Osteoblast (primary cell): ENCODE measurements at regions not wholly inside any gene's neighbourhood (a gene's known extent, or its start where the extent isn't known, plus 50 kb on each side); places are given as distances from the start of the nearest gene placed in this dataset.
A peak's percentile ranks its signal among the peaks of the same experiment; 100 is the strongest.

Experiments used
- DNase-seq: peaks from one replicate; pipeline ENCODE4 v3.0.0; 2011; ENCODE audit warnings: low spot score, mixed read lengths; ENCODE audit not compliant: insufficient read length; ENCODE audit errors: missing footprints
- H2AFZ ChIP-seq: 2 replicates; pipeline ENCODE4 v1.6.0; 2011; ENCODE audit warnings: mild to moderate bottlenecking, low read length
- H3K27ac ChIP-seq: 2 replicates; pipeline ENCODE4 v1.5.1; 2011; ENCODE audit warnings: mild to moderate bottlenecking, low read depth, low read length, moderate library complexity
- H3K27me3 ChIP-seq: 2 replicates; pipeline ENCODE4 v1.6.0; 2012; ENCODE audit warnings: mild to moderate bottlenecking, control low read depth, inconsistent platforms, low read length, moderate library complexity; ENCODE audit not compliant: insufficient read depth
- H3K36me3 ChIP-seq: 2 replicates; pipeline ENCODE4 v1.5.1; 2011; ENCODE audit warnings: mild to moderate bottlenecking, low read length, control low read depth, moderate library complexity; ENCODE audit not compliant: insufficient read depth
- H3K4me1 ChIP-seq: 2 replicates; pipeline ENCODE4 v1.5.1; 2011; ENCODE audit warnings: mild to moderate bottlenecking, low read length, control low read depth, moderate library complexity; ENCODE audit not compliant: insufficient read depth
- H3K4me2 ChIP-seq: 2 replicates; pipeline ENCODE4 v1.6.0; 2011; ENCODE audit warnings: mild to moderate bottlenecking, low read length; ENCODE audit not compliant: insufficient read depth
- H3K4me3 ChIP-seq: fragments of 200-600 bp; sonication (generic); 3 replicates; pipeline ENCODE4 v1.5.1; 2012; ENCODE audit warnings: mild to moderate bottlenecking, low read length, inconsistent platforms; ENCODE audit not compliant: insufficient read depth
- H3K79me2 ChIP-seq: 2 replicates; pipeline ENCODE4 v1.6.0; 2012; ENCODE audit warnings: mild to moderate bottlenecking, low read length, control low read depth, inconsistent platforms; ENCODE audit not compliant: insufficient read depth
- H3K9me3 ChIP-seq: 2 replicates; pipeline ENCODE4 v1.5.1; 2011; ENCODE audit warnings: low read depth, low read length, control low read depth
- H4K20me1 ChIP-seq: 2 replicates; pipeline ENCODE4 v1.6.0; 2012; ENCODE audit warnings: mild to moderate bottlenecking, low read length, control low read depth; ENCODE audit not compliant: insufficient read depth
- TF ChIP-seq, protein P1 (sequence below): IDR thresholded peaks from 2 replicates; pipeline ENCODE4 v1.5.1; 2011; ENCODE audit warnings: mild to moderate bottlenecking, low read depth, low read length, moderate library complexity; ENCODE audit errors: extremely low read depth

DNA sequence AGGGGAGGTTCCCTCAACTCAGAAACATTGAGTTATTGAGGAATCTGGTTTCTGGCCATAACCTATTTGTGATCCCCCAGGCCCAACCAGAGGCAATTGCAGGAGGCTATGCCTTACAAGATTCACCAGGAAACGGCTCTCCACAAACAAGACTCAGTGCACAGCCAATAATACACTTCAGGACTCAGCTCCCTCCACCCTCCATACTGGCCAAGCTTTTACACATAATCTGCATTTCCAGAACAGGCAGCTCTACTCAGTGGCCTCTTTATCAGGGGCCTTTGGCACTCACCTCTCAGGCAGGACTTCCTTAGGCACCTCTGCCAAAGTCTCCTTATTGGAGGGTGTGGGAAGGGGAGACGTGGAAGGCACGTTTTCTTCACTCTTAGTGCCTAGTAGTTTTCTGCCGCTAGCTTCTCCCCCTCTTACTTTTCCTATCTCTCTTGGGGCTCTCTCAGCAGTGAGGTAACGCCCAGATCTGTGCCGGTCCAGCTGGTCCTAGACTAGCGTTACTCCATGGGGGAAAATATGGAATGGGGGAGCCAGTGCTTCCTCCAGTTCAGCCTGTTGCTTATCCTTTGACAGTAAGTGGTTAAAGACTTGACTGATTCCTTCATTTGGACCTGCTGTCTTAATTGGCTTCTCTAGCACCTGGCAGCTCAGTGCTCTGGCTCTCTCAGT is 62.8 kb upstream of the ANO3 start:
- no peaks in the 10 kb centered on the region for H3K27me3 ChIP-seq
- no peaks in the 10 kb centered on the region for H3K9me3 ChIP-seq
- H3K4me3 ChIP-seq: no peak overlapping the region
- no peaks in the 10 kb centered on the region for H4K20me1 ChIP-seq
- H3K4me1 ChIP-seq: no peaks in the 10 kb centered on the region
- no peak for DNase-seq
- H2AFZ ChIP-seq: peak overlapping the region; percentile 12
- H3K4me2 ChIP-seq: no peak overlapping the region
- H3K27ac ChIP-seq: no peak overlapping the region
- TF ChIP-seq, protein P1, sequence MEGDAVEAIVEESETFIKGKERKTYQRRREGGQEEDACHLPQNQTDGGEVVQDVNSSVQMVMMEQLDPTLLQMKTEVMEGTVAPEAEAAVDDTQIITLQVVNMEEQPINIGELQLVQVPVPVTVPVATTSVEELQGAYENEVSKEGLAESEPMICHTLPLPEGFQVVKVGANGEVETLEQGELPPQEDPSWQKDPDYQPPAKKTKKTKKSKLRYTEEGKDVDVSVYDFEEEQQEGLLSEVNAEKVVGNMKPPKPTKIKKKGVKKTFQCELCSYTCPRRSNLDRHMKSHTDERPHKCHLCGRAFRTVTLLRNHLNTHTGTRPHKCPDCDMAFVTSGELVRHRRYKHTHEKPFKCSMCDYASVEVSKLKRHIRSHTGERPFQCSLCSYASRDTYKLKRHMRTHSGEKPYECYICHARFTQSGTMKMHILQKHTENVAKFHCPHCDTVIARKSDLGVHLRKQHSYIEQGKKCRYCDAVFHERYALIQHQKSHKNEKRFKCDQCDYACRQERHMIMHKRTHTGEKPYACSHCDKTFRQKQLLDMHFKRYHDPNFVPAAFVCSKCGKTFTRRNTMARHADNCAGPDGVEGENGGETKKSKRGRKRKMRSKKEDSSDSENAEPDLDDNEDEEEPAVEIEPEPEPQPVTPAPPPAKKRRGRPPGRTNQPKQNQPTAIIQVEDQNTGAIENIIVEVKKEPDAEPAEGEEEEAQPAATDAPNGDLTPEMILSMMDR: no peak
- no peaks in the 10 kb centered on the region for H3K79me2 ChIP-seq
- no peaks in the 10 kb centered on the region for H3K36me3 ChIP-seq

DNA sequence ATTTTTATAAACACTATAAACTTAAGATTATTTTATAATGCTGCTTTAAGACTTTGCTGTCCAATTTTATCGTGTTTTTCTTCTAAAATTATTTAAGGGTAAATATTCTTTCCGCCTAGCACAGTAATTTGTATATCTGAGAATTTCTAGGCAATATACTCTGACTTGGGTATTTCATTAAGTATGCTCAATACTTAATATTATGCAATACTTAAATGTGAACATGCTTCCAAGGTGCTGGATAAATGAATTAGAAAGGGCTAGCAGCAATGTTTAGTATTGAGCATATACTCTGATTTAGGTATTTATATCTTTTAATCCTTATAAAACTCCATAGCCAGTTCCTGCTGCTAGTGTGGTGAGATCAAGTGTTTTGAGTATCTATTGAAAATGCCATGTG is 60.3 kb upstream of the ANO3 start:
- Histone ChIP-seq H3K4me1 (no peaks in the 10 kb centered on the region), H3K79me2 (no peaks in the 10 kb centered on the region), H3K27ac (no peak overlapping the region), H3K36me3 (no peaks in the 10 kb centered on the region), H3K27me3 (no peaks in the 10 kb centered on the region), H2AFZ (no peak overlapping the region), H3K9me3 (no peaks in the 10 kb centered on the region), H3K4me3 (no peak overlapping the region), H4K20me1 (no peaks in the 10 kb centered on the region), H3K4me2 (no peak overlapping the region)
- DNase-seq: no peak
- TF ChIP-seq, protein P1: no peak

DNA sequence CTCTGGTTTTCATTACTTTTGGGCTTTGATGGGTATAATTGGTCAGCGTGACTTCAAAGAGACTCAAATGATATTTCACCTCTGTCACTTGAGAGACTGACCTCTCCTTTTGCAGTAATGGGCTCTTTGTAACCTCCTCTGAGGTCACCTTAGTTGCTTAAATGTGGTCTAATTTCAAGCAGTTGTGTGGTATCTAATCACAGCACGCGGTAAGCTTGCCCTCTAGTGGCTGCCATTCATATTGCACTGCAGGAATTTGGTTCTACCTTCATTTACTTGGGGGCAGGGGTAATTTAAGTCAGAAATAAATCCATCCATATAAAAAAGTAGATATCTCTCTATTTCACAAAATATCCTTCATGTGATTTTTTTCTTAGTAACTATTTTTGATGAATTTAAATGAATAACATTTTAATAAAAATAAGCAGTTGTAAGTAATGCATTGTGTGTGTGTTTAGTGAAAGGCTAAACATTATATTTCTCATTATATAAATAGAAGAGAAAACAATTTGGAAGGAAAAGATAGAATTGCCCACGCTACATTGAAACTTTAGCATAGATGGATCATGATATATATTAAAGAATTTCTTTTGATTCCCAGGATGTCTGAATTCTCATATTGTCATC is 55.0 kb upstream of the ANO3 start:
- Histone ChIP-seq H4K20me1 (no peaks in the 10 kb centered on the region), H3K36me3 (no peaks in the 10 kb centered on the region), H3K27ac (no peak overlapping the region), H3K4me2 (no peak overlapping the region), H2AFZ (no peak overlapping the region), H3K4me1 (no peaks in the 10 kb centered on the region), H3K4me3 (no peak overlapping the region), H3K9me3 (no peaks in the 10 kb centered on the region), H3K79me2 (no peaks in the 10 kb centered on the region), H3K27me3 (no peaks in the 10 kb centered on the region)
- no peak for DNase-seq
- TF ChIP-seq, protein P1: peak; percentile 99

DNA sequence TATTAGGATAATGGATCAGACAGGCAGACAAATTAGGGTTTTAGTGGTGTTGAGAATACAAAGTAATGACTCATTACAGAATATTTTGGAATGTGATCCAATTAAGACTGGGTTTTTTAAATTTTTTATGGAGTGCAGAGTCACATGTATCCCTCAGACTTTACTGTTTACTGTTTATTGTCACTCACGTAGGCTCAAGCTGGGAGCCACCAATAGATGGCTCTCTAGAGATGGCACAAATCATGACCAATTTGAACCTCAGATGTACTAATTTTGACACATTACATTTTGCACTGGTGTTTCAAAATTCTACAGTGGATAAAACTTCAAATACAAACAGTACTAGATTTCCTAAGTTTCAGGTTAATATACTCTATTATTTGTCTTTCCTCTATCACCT is 53.6 kb upstream of the ANO3 start:
- no peak overlapping the region for H3K27ac ChIP-seq
- TF ChIP-seq, protein P1: no peak
- H3K9me3 ChIP-seq: no peaks in the 10 kb centered on the region
- no peaks in the 10 kb centered on the region for H4K20me1 ChIP-seq
- no peak for DNase-seq
- H3K4me2 ChIP-seq: no peak overlapping the region
- no peaks in the 10 kb centered on the region for H3K36me3 ChIP-seq
- H3K79me2 ChIP-seq: no peaks in the 10 kb centered on the region
- no peaks in the 10 kb centered on the region for H3K4me1 ChIP-seq
- H3K4me3 ChIP-seq: no peak overlapping the region
- H3K27me3 ChIP-seq: no peaks in the 10 kb centered on the region
- no peak overlapping the region for H2AFZ ChIP-seq
